HPDE6-E6E7 (cell line): ENCODE measurements at regions not wholly inside any gene's neighbourhood (a gene's known extent, or its start where the extent isn't known, plus 50 kb on each side); places are given as distances from the start of the nearest gene placed in this dataset.

ENCODE experiments used
- DNase-seq: peaks from one replicate; pipeline ENCODE4 v3.0.0; 2011; ENCODE audit warnings: missing footprints; ENCODE audit errors: extremely low spot score

DNA sequence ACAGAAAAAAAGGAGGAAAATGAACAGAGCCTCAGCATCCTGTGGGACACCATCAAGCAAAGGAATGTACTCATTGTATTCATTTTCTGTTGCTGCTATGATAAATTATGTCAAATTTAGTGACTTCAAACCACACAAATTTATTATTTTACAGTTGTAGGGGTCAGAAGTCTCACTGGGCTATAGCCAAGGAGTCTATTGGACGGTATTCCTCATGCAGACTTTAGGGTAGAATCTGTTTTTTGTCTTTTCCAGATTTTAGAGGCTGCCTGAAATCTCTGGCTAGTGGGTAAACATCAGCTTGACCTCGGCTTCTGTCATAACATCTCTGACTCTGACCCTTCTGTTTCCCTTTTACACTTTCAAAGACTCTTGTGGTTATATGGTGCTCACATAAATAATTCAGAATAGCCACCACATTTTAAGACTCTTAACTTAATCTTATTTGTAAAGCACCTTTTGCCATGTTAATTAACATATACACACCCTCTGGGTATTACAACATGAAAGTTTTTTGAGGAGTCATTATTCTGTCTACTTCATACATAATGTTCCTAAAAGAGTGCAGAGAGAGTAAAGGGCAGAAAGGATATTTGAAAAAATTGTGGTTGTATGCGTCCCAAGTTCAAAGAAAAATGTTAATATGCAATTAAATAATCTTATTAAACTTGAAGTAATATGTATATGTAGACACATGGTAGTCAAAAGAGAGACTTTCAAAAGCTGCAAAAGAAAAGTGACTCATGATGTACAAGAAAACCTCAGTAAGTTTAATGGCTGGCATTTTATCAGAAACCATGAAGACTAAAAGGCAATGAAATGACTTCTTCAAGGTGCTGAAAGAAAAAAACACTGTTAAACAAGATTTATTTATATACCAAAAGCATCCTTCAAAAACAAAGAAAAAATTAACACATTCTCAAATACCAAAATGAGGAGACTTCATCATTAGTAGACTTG, 70.8 kb upstream of the MEOX2 start:
- DNase-seq = no peak

DNA sequence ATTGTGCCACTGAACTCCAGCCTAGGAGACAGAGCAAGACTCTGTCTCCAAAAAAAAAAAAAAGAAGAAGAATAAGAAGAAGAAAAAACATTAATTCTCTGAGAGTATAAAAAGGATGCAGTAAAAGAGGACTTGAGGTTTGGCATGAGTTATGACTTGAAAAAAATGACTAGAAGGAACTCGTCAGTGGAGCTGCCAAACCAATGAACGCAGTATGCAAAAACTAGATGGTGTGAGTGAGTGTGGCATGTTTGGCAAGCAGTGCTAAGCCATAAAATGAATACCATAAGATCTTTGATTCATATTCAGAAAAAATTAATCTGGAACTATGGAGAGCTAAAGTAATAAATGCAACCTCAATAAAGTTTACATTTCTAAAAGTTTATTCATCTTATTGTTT, 68.6 kb upstream of the MEOX2 start:
- DNase-seq = no peak

DNA sequence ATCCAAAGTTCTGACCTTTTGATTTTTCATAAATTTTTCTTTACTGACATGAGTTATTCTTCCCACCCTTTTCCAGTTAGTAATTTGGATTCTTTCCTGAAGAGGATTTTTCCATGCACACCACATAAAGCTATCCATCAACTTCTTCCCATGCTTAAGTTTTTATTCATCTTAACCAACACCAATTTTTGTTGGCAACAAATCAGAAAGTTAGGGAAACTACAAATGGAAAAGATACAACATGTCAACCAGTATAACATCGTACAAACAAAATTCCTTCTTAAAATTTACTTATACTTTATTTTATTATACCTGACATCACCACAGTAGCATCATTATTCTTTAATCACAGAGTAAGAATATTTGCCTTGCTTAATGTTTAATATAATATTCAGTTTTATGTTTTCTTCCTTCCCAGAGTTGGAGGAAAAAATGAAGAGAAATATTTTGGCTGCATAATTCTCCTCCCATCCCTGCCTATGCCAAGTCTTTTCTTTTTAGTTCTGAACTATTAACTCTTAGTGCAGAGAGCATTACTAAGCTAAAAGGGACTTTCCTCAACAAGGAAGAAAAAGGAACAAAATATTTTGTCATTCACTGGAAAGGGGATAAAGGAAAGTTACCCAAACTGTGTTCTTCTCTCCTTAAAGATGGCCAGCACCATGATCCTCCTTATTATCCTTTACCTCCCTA, 67.5 kb upstream of the MEOX2 start:
- DNase-seq = no peak

DNA sequence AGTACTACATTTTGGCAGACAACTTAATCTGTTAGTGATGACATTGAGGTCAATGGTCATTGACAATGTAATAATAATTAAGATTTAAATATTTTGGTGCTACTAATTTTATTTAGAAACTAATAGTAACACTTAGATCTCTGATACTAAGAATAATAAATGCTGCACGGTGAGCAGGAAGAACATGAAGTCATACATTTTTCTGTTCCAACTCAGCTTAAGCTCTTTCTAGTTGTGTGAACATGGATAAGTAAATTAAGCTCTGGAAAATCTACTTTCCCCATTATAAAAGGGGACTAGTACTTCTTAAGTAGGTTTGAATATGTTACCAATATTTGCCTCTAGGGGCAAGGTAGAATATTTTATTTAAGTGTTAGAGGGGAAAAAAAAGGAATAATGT, 65.9 kb upstream of the MEOX2 start:
- no peak for DNase-seq

DNA sequence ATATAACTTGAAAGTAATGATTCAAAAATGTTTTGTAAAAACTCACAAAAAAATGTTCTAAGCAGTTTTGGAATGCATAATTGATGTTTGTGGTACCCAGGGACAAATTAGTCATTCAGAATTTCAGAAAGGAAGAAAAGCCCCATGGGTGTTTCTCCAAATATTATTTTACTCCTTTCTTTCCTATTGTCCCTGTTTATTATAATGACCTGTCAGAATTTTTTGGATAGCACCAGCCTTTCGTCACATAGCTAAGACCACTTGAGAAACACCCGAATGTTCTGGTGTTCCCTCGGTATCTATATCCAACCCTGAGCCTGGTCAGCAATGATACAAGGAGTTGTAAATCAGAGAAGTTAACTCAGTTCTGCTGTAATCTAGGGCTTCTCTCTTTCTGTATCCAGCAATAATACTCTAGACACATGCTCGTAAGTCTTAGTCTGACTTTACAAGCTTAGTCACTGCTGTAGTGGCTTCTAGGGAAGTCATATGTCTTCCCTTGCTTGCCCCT, 64.8 kb upstream of the MEOX2 start:
- DNase-seq = no peak

DNA sequence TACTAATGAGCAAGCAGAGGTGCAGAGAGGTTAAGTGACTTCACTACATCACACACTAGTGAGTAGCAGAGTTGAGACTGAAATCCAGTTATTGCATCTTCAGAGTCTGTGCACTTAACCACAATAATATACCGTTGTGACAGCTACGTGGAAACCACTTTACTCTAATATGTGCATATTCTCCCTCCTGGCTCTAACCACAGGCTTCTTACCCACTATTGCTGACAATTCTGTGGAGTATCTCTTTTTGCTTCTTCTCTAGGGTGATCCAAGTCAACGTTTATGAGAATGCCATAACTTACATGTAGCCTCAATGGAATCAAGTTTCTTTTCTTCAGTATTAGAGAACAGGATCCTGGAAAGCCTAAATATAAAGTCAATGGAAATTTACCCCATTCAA, 64.2 kb upstream of the MEOX2 start:
- DNase-seq = no peak

DNA sequence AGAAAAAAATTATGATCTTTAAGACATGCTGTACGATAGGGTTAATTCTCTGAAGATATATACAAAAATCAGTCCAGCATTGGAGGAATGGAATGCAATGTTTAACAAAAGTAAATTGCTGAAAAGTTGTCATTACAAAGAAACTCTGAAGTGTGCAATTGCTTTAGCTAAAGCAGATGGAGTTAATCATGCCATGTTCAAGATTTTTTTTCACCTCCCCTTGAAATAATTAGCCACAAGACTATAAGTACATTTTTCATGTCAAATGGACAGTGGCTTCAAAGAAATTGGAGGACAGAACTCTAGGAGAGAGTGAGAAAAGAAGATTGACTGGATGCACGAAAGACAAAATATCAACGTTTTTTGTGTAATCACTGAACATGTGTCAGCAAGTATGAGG, 63.1 kb upstream of the MEOX2 start:
- DNase-seq = no peak

DNA sequence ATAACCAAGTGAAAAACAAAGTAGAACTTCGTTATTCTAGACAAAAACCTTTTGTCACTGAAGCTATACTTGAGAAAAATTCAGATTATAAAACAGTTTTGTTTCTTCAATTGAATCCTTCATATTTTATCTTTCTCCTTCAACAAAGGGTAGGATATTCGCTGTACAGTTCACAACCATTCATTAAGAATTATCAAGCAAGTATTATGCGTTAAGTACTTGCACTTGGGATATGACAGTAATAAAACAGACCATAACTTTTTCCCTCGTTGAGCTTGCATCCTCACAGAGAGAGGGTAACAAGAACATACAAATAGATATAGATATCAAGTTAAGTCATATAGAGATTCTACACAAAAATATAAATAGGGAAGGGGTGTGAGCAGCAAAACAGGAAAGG, 61.2 kb upstream of the MEOX2 start:
- DNase-seq = no peak

DNA sequence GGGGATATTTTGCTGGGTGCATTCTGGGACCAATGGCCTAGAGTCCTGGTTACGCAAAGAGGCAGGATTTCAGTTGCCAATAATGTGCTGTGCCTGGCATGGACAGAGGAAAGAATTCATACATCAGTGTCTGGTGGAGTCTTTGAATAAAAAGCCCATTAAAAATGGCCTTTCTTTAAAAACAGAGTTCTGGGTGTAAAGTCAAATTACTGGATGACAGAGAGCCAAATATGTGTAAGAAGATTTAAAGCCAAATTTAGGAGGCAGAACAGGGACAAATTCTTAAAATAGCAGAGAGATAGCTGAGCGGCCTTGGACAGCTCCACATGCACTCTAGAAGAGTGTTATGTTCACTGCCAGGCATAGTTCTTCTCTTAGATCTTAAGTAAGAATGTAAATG, 60.8 kb upstream of the MEOX2 start:
- DNase-seq = no peak

DNA sequence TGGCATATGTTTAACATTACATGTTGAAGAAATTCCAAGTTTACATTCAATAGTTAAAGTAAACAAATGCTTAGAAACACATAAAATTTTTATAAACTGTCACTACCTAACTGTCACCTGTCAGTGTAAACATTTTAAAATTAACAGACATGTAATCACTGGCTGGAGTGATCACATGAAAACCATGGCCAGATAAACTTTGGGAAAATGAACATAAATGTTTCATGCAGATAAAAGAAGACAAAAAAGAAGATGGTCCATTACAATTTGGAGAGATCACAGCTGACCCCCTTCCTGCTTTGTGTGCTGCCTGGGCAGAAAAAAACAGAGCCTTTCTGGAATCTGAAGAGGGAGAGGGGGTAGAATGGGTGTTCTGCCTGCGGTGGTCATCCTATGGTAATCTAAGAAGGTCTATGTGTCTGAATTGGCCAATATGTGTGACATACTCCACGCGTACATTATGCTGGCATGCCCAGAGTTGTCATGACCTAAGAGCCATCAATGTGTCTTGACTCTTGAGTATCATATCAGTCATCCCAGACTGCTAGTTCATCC, 57.5 kb upstream of the MEOX2 start:
- no peak for DNase-seq

DNA sequence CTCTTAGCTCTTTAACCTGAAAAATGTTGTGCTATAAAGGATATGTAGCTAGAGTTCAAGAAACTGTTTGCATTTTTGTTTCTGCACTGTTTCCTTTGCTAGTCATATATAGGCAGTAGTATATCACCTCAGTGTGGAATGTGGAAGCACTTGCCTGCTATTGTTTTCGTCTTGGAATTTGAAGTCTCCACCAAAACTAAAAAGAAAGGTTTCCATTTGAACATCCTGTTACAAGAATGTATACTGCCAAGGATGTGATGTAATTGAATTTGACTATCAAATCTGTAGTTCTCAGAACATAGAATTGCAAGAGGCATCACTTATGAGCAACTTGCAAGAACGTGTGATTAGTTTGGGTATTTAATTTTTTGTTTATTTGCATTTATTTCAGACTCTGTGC, 51.1 kb upstream of the MEOX2 start:
- DNase-seq = no peak
